ENCODE measurements at regions not wholly inside any gene's neighbourhood (a gene's known extent, or its start where the extent isn't known, plus 50 kb on each side); places are given as distances from the start of the nearest gene placed in this dataset.

- Mint-ChIP-seq H3K4me1 (no peaks in the 10 kb centered on the region), H3K9me3 (peaks cover 26% of the 10 kb centered on the region), H3K4me3 (no peak overlapping the region), H3K27me3 (ENCODE audit: low read depth) (peaks cover 3% of the 10 kb centered on the region; the same call in 1 of the 2 replicates), H3K27ac (no peak overlapping the region), H3K36me3 (peaks cover 8% of the 10 kb centered on the region; the same call in 1 of the 2 replicates)
- DNase-seq (ENCODE audit: low spot score) (no peak), ATAC-seq (no peak)
- TF ChIP-seq TEAD1 (CRISPR knock-in tag; IDR thresholded peaks at IDR 0.05): no peak
- TF ChIP-seq NR2C2 (CRISPR knock-in tag; IDR thresholded peaks at IDR 0.05): no peak
- no peak for TF ChIP-seq JUN (CRISPR knock-in tag; IDR thresholded peaks at IDR 0.05)
- TF ChIP-seq AR (CRISPR knock-in tag; IDR thresholded peaks at IDR 0.05): no peak
- TF ChIP-seq NR1H2 (CRISPR knock-in tag; IDR thresholded peaks at IDR 0.05): no peak
- TF ChIP-seq ZNF219 (CRISPR knock-in tag; IDR thresholded peaks at IDR 0.05; ENCODE audit: borderline replicate concordance): no peak
- no peak for TF ChIP-seq E2F5 (CRISPR knock-in tag; IDR thresholded peaks at IDR 0.05)
- TF ChIP-seq TP53 (CRISPR knock-in tag; IDR thresholded peaks at IDR 0.05): no peak
- TF ChIP-seq, protein P1, sequence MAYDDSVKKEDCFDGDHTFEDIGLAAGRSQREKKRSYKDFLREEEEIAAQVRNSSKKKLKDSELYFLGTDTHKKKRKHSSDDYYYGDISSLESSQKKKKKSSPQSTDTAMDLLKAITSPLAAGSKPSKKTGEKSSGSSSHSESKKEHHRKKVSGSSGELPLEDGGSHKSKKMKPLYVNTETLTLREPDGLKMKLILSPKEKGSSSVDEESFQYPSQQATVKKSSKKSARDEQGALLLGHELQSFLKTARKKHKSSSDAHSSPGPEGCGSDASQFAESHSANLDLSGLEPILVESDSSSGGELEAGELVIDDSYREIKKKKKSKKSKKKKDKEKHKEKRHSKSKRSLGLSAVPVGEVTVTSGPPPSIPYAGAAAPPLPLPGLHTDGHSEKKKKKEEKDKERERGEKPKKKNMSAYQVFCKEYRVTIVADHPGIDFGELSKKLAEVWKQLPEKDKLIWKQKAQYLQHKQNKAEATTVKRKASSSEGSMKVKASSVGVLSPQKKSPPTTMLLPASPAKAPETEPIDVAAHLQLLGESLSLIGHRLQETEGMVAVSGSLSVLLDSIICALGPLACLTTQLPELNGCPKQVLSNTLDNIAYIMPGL (CRISPR knock-in tag; IDR thresholded peaks at IDR 0.05): no peak
- TF ChIP-seq ZNF232 (CRISPR knock-in tag; IDR thresholded peaks at IDR 0.05): no peak
- TF ChIP-seq ETV6 (CRISPR knock-in tag; IDR thresholded peaks at IDR 0.05): no peak
- no peak for TF ChIP-seq ZNF396 (CRISPR knock-in tag; IDR thresholded peaks at IDR 0.05; ENCODE audit: borderline replicate concordance)
- no peak for TF ChIP-seq JAZF1 (CRISPR knock-in tag; IDR thresholded peaks at IDR 0.05)
- TF ChIP-seq ZNF512 (CRISPR knock-in tag; IDR thresholded peaks at IDR 0.05; ENCODE audit: borderline replicate concordance): no peak
- TF ChIP-seq IRF2 (CRISPR knock-in tag; IDR thresholded peaks at IDR 0.05; ENCODE audit: borderline replicate concordance, low read depth): no peak
- no peak for TF ChIP-seq SMAD4 (CRISPR knock-in tag; IDR thresholded peaks at IDR 0.05)
- POLR2A ChIA-PET: no interaction called here
- CTCF ChIA-PET: no interaction called here
Observed at GRCh38 chr16:87008664-87009063, 308.5 kb downstream of the C16orf95 start.

DNA sequence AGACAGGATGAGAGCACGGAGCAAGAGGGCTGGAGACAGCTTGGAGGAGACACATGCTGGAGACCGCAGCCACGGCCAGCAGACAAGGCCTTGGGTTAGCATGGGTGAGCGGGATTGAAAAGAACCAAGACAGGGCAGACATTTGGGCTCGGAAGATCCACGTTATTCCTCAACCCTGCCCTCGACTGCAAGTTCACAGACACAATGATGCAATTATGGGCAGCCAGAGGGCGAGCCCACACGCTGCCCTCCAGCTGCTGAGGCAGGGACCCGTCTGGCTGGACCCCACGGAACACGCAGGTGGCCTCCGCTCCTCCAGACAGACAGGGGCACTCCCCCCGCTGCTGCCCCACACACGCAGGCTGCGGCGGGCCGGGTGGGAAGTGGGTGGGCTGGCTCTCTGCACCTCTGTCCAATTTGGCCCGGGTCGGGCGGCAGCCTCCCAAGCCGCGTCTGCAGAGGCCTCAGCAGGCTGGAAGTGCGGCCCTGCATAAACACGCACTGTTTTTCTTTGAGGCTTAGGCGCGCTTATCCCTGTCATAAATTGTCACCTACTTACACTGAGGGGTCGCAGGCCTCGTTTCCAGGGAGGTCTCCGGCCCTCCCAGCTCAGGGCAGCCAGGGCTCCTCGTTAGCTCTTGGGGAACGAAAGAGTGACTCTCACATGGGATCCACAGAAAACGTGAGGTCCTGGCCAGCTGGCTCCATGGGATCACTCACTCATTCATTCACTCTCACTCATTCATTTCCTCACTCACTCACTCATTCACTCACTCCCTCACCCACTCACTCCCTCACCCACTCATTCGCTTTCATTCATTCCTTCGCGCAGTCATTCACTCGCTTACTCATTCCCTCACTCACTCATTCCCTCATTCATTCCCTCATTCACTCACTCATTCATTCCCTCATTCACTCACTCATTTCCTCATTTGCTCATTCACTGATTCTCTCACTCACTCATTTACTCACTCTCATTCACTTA lies 303.9 kb downstream of the C16orf95 start:
- Mint-ChIP-seq H3K27ac (no peak overlapping the region), H3K27me3 (ENCODE audit: low read depth) (no peaks in the 10 kb centered on the region), H3K4me3 (no peak overlapping the region), H3K4me1 (no peaks in the 10 kb centered on the region), H3K36me3 (no peaks in the 10 kb centered on the region), H3K9me3 (no peaks in the 10 kb centered on the region)
- ATAC-seq: peak; percentile 24
- POLR2A ChIA-PET: no interaction called here
- TF ChIP-seq GABPB1 (CRISPR knock-in tag; IDR thresholded peaks at IDR 0.05): no peak
- TF ChIP-seq, protein P2, sequence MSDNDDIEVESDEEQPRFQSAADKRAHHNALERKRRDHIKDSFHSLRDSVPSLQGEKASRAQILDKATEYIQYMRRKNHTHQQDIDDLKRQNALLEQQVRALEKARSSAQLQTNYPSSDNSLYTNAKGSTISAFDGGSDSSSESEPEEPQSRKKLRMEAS (CRISPR knock-in tag; IDR thresholded peaks at IDR 0.05): 0 out of 2 replicates have a peak, but pooled peaks have one; percentile 42
- CTCF ChIA-PET: interaction anchor here (0.6 to 1.2 kb wide), 2 partner anchors 40 to 49 kb away, joined by 4 read pairs; no protein-coding TSS in a partner anchor
- DNase-seq (ENCODE audit: low spot score): peak; percentile 19
